ENCODE measurements at regions not wholly inside any gene's neighbourhood (a gene's known extent, or its start where the extent isn't known, plus 50 kb on each side); places are given as distances from the start of the nearest gene placed in this dataset.

DNA sequence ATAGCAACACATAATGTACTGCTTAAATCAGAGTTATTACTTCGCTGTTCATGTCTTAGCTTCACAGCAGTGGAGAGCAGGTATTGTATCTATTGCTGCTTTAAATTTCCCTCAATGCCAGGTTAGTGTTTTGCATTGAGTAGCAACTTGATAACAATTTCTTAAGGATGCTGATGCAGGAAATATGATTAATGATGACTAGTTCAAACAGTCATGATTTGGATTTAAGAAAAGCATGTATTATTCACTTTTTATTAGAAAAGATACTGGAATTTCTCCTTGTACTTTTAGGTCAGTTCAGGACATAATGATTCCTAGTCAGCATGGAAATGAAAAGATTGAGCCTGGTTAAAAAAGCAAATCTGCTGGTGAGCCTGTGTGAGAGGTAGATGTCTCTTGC lies 67.2 kb upstream of the ARHGAP29 start:
- no peaks in the 10 kb centered on the region for H3K36me3 Mint-ChIP-seq (ENCODE audit: unreplicated experiment)
- H3K4me3 Mint-ChIP-seq (ENCODE audit: unreplicated experiment) = no peak overlapping the region
- H3K9me3 Mint-ChIP-seq (ENCODE audit: unreplicated experiment) = no peaks in the 10 kb centered on the region
- DNase-seq = no peak
- peaks cover 4% of the 10 kb centered on the region for H3K27me3 Mint-ChIP-seq (ENCODE audit: unreplicated experiment)
- TF ChIP-seq, protein P1, sequence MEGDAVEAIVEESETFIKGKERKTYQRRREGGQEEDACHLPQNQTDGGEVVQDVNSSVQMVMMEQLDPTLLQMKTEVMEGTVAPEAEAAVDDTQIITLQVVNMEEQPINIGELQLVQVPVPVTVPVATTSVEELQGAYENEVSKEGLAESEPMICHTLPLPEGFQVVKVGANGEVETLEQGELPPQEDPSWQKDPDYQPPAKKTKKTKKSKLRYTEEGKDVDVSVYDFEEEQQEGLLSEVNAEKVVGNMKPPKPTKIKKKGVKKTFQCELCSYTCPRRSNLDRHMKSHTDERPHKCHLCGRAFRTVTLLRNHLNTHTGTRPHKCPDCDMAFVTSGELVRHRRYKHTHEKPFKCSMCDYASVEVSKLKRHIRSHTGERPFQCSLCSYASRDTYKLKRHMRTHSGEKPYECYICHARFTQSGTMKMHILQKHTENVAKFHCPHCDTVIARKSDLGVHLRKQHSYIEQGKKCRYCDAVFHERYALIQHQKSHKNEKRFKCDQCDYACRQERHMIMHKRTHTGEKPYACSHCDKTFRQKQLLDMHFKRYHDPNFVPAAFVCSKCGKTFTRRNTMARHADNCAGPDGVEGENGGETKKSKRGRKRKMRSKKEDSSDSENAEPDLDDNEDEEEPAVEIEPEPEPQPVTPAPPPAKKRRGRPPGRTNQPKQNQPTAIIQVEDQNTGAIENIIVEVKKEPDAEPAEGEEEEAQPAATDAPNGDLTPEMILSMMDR (IDR thresholded peaks at IDR 0.05; ENCODE audit: partially characterized antibody, unreplicated experiment) = no peak
- H3K27ac Mint-ChIP-seq (ENCODE audit: unreplicated experiment) = no peak overlapping the region
- H3K4me1 Mint-ChIP-seq (ENCODE audit: low read depth, unreplicated experiment) = peaks cover 4% of the 10 kb centered on the region

DNA sequence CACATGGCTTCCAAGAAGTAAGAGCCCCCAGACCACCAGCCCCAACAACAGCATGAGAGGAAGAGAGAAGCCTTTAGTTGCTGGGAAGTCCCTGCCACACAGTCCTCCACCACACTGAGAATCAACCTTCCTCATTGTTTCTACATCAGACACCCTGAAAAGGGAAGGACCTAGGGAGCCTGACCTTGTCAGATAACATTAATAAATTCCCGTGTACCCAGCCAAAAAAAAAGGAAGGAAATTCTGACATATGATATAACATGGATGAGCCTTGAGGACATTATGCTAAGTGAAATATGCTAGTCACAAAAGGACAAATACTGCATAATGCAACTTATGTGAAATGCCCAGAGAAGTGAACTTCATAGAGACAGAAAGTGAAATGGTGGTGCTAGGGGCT lies 65.6 kb upstream of the ARHGAP29 start:
- Mint-ChIP-seq H3K4me1 (ENCODE audit: low read depth, unreplicated experiment) (peaks cover 4% of the 10 kb centered on the region), H3K27me3 (ENCODE audit: unreplicated experiment) (peaks cover 4% of the 10 kb centered on the region), H3K27ac (ENCODE audit: unreplicated experiment) (no peak overlapping the region), H3K36me3 (ENCODE audit: unreplicated experiment) (no peaks in the 10 kb centered on the region), H3K4me3 (ENCODE audit: unreplicated experiment) (no peak overlapping the region), H3K9me3 (ENCODE audit: unreplicated experiment) (no peaks in the 10 kb centered on the region)
- TF ChIP-seq, protein P1 (IDR thresholded peaks at IDR 0.05; ENCODE audit: partially characterized antibody, unreplicated experiment) = no peak
- no peak for DNase-seq

DNA sequence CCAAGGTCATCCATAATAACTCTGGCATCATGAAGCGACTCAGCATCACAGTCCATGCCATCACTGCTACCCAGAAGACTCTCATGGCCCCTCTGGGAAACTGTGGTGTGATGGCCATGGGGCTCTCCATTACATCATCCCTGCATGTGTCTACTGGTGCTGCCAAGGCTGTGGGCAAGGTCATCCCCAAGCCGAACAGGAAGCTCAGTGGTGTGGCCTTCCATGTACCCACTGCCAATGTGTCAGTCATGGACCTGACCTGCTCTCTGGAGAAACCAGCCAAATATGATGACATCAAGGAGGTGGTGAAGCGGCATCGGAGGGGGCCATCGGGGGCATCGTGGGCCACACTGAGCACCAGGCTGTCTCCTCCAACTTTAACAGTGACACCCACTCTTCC lies 65.1 kb upstream of the ARHGAP29 start:
- DNase-seq = no peak
- H3K27ac Mint-ChIP-seq (ENCODE audit: unreplicated experiment) = no peak overlapping the region

DNA sequence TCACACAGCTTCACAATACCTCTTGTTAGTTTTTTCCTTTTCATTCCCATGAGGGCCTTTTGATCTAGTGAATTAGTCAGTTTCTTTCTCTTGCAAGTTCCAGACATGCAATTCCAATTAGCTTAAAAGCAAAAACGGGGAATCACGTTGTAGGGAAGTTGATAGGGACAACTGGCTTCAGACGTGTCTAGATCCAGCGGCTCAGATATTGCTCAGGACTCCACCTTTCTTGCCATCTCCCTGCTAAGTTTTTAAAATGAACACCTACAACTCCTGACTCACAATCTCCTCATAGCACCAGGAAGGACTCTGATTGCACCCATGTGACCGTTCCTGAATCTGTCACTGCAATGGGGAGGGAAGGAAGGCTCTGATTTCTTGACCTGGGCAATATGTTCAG lies 63.8 kb upstream of the ARHGAP29 start:
- H3K36me3 Mint-ChIP-seq (ENCODE audit: unreplicated experiment) = no peaks in the 10 kb centered on the region
- TF ChIP-seq, protein P1 (IDR thresholded peaks at IDR 0.05; ENCODE audit: partially characterized antibody, unreplicated experiment) = no peak
- no peak for DNase-seq
- H3K9me3 Mint-ChIP-seq (ENCODE audit: unreplicated experiment) = no peaks in the 10 kb centered on the region
- H3K4me1 Mint-ChIP-seq (ENCODE audit: low read depth, unreplicated experiment) = peaks cover 4% of the 10 kb centered on the region
- H3K27me3 Mint-ChIP-seq (ENCODE audit: unreplicated experiment) = peaks cover 4% of the 10 kb centered on the region
- no peak overlapping the region for H3K27ac Mint-ChIP-seq (ENCODE audit: unreplicated experiment)
- no peak overlapping the region for H3K4me3 Mint-ChIP-seq (ENCODE audit: unreplicated experiment)

More for the DNA sequence above, 65.1 kb upstream of the ARHGAP29 start:
- TF ChIP-seq, protein P1 (IDR thresholded peaks at IDR 0.05; ENCODE audit: partially characterized antibody, unreplicated experiment) = no peak
- Mint-ChIP-seq H3K4me3 (ENCODE audit: unreplicated experiment) (no peak overlapping the region), H3K4me1 (ENCODE audit: low read depth, unreplicated experiment) (peaks cover 4% of the 10 kb centered on the region), H3K27me3 (ENCODE audit: unreplicated experiment) (peaks cover 4% of the 10 kb centered on the region), H3K36me3 (ENCODE audit: unreplicated experiment) (no peaks in the 10 kb centered on the region), H3K9me3 (ENCODE audit: unreplicated experiment) (no peaks in the 10 kb centered on the region)

DNA sequence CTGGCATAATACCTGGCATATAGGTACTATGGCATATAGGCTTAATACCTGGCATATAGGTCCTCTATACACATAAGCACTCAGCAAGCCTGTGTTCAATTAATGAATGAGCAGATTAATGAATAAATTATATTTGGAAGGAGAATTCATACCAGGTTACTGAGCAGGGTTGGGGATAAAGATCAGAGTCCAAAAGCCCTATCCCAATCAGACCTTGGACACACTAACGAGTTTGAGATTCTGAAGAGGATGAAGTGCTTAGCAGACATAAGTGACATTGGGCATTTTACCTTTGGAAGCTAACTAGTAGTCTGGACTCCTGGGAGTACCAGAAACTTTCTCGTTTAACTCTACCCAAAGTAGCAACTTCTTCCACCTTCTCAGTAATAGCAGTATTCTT lies 63.3 kb upstream of the ARHGAP29 start:
- DNase-seq = no peak
- Mint-ChIP-seq H3K27ac (ENCODE audit: unreplicated experiment) (no peak overlapping the region), H3K36me3 (ENCODE audit: unreplicated experiment) (no peaks in the 10 kb centered on the region), H3K4me3 (ENCODE audit: unreplicated experiment) (no peak overlapping the region), H3K4me1 (ENCODE audit: low read depth, unreplicated experiment) (peaks cover 4% of the 10 kb centered on the region), H3K9me3 (ENCODE audit: unreplicated experiment) (no peaks in the 10 kb centered on the region), H3K27me3 (ENCODE audit: unreplicated experiment) (peaks cover 4% of the 10 kb centered on the region)
- TF ChIP-seq, protein P1 (IDR thresholded peaks at IDR 0.05; ENCODE audit: partially characterized antibody, unreplicated experiment) = no peak

Data from glutamatergic neuron (in vitro differentiated cells).